Immature natural killer cell (primary cell): ENCODE measurements at regions not wholly inside any gene's neighbourhood (a gene's known extent, or its start where the extent isn't known, plus 50 kb on each side); places are given as distances from the start of the nearest gene placed in this dataset.
A peak's percentile ranks its signal among the peaks of the same experiment; 100 is the strongest.

ENCODE experiments used
- DNase-seq, 3 donors: peaks; one replicate each; pipeline ENCODE4 v3.0.0; 2022; ENCODE audit warnings: mixed read lengths in 1 of 3
- H3K27ac Mint-ChIP-seq, 6 donors: one replicate each; pipeline ENCODE4 v1.8.0; 2020; ENCODE audit warnings: mixed read lengths in 6 of 6, mild to moderate bottlenecking in 5 of 6, inconsistent platforms in 4 of 6, moderate library complexity in 3 of 6
- H3K27me3 Mint-ChIP-seq, 3 donors: one replicate each; pipeline ENCODE4 v1.8.0; 2020 to 2021; ENCODE audit warnings: low read depth in 3 of 3, mild to moderate bottlenecking in 3 of 3, mixed read lengths in 3 of 3, moderate library complexity in 3 of 3, inconsistent platforms in 1 of 3
- H3K36me3 Mint-ChIP-seq, 3 donors: one replicate each; pipeline ENCODE4 v1.8.0; 2020; ENCODE audit warnings: mixed read lengths in 3 of 3, inconsistent platforms in 2 of 3, mild to moderate bottlenecking in 2 of 3
- H3K4me1 Mint-ChIP-seq, 2 donors: one replicate each; pipeline ENCODE4 v1.8.0; 2020; ENCODE audit warnings: inconsistent platforms in 2 of 2, mild to moderate bottlenecking in 2 of 2, mixed read lengths in 2 of 2, moderate library complexity in 1 of 2
- H3K4me3 Mint-ChIP-seq, 5 donors: one replicate each; pipeline ENCODE4 v1.8.0; 2020; ENCODE audit warnings: mild to moderate bottlenecking in 5 of 5, mixed read lengths in 5 of 5, inconsistent platforms in 3 of 5, moderate library complexity in 3 of 5
- H3K9me3 Mint-ChIP-seq, 6 donors: one replicate each; pipeline ENCODE4 v1.8.0; 2020; ENCODE audit warnings: mild to moderate bottlenecking in 6 of 6, mixed read lengths in 6 of 6, inconsistent platforms in 4 of 6, moderate library complexity in 3 of 6

DNA sequence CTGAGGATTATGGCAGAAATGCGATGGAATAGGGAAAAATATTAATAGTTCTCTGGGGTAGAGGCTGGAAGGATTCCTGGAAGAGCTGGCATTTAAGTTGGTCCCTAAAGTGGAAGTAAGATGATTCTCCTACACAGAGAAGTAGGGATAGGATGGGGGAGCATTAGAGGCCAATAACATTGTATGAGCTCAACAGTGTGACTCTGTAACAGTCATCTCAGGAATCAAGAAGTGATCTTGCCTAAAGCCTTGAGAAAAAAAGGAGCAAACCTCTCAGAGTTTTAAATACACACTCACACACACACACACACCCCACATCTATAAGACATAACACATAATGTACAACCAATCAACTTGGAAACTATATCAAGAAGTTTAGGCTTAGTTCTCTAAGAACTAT is 117.7 kb upstream of the CDK1 start:
- H3K36me3 Mint-ChIP-seq, result no peaks in the 10 kb centered on the region
- H3K27me3 Mint-ChIP-seq, result no peaks in the 10 kb centered on the region
- no peak overlapping the region for H3K27ac Mint-ChIP-seq
- H3K4me1 Mint-ChIP-seq, result no peaks in the 10 kb centered on the region
- H3K4me3 Mint-ChIP-seq, result no peak overlapping the region
- no peak for DNase-seq
- peaks cover 0 to 2% (median 0%) of the 10 kb centered on the region in 6 donors for H3K9me3 Mint-ChIP-seq

DNA sequence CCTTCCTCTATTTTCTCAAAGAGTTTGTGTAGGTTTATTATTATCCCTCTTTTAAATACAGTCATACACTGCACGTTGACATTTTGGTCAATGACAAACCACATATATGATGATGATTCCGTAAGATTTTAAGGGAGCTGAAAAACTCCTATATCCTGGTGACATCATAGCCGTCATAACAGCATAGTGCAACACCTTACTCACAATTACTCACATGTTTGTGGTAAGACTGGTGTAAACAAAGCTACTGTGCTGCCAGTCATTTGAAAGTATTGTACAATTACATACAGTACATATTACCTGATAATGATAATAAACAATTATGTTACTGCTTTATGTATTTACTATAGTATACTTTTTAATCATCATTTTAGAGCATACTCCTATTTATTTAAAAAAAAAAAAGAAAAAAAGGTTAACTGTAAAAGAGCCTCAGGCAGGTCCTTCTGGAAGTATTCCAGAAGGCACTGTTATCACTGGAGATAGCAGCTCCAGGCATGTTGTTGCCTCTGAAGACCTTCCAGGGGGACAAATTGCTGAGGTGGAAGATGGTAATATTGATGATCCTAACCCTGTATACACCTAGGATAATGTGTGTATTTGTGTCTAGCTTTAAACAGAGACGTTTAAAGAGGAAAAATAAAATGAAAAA is 123.3 kb upstream of the CDK1 start:
- Mint-ChIP-seq H3K36me3 (no peaks in the 10 kb centered on the region), H3K9me3 (peaks cover 0 to 2% (median 0%) of the 10 kb centered on the region in 6 donors), H3K4me3 (no peak overlapping the region), H3K4me1 (no peaks in the 10 kb centered on the region), H3K27ac (no peak overlapping the region), H3K27me3 (no peaks in the 10 kb centered on the region)
- DNase-seq, result no peak

DNA sequence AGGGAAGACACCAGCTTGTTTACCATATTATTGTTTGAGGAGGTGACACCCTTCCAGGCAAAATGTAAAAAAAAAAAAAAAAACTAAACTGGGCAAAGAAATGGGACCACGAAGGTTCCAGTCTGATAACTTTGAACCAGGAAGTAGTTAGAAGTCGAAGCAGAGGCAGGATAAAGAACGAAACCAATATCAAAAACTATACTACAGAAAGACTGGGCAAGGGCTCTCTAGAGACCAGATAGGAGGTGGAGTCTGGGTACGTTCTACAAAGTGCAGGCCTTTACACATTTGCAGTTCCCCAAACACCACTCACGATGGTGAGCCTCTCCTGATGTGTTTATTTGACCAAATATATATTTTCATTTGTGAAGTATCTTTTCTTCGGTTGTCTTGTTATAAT is 125.7 kb upstream of the CDK1 start:
- H3K4me3 Mint-ChIP-seq, result no peak overlapping the region
- no peaks in the 10 kb centered on the region for H3K36me3 Mint-ChIP-seq
- peaks cover 0 to 3% (median 0%) of the 10 kb centered on the region in 3 donors for H3K27me3 Mint-ChIP-seq
- no peak overlapping the region for H3K27ac Mint-ChIP-seq
- DNase-seq, result no peak
- no peaks in the 10 kb centered on the region for H3K4me1 Mint-ChIP-seq
- peaks cover 0 to 2% (median 0%) of the 10 kb centered on the region in 6 donors for H3K9me3 Mint-ChIP-seq

DNA sequence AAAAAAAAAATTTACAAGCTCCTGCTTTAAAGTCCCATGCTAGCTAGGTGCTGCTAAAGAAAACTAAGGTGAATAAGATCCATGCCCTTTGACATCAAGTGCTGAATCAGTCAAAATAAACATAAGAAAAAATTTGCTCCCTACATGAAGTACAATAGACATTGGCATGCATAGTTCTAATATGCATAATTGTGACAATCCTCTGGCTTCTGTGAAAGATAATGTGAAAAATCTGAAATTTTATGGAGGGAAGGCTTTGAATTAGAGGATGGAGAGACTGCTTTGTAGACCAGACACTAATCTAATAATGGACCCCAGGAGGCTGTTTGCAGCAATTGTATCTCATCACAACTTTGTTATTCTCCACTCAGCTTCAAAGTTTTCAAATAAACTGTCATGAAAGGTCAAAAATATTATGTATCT is 127.9 kb upstream of the CDK1 start:
- Mint-ChIP-seq H3K27me3 (peaks cover 0 to 4% (median 0%) of the 10 kb centered on the region in 3 donors), H3K27ac (no peak overlapping the region), H3K4me1 (no peaks in the 10 kb centered on the region), H3K9me3 (no peaks in the 10 kb centered on the region), H3K36me3 (no peaks in the 10 kb centered on the region), H3K4me3 (no peak overlapping the region)
- DNase-seq, result no peak

DNA sequence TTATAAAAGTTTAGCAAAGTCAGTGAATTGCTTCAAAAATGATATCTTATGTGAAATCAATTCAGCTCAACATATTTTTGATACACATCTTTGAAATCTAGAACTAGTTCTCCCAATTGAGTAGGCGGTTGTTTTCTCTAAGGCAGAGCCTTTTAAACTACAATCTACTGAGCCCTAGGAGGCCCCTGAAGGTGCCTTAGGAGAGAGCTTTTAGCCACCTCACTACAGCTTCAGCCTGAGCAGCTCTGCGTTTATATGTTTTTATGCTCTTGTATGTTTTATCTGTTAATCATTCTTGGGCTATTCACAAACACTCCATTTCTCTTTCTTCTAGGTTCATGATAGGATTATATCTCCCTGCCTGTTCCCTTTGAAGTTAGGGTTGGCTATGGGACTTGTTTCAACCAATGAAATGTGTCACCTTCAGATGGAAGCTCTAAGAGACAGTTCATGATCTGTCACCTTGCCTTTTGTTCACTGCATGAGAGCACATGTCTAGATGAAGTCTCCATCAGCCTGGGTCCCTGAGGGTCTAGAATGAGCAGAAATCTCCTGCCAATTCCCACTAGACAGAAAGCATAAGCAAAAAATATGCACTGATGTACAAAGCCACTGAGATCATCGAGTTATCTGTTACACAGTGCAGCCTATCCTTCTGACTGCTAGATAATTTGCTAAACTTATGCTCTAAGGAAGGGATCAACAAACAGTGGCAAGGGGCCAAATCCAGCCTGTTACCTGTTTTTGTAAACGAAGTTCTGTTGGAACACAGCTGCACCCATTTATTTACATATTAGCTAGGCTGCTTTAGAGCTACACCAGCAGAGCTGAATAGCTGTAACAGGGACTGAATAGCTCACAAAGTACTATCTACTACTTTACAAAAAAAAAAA is 128.5 kb upstream of the CDK1 start:
- DNase-seq, result no peak
- no peaks in the 10 kb centered on the region for H3K36me3 Mint-ChIP-seq
- H3K4me1 Mint-ChIP-seq, result no peaks in the 10 kb centered on the region
- H3K27ac Mint-ChIP-seq, result no peak overlapping the region
- H3K9me3 Mint-ChIP-seq, result no peaks in the 10 kb centered on the region
- no peak overlapping the region for H3K4me3 Mint-ChIP-seq
- peaks cover 0 to 4% (median 0%) of the 10 kb centered on the region in 3 donors for H3K27me3 Mint-ChIP-seq

DNA sequence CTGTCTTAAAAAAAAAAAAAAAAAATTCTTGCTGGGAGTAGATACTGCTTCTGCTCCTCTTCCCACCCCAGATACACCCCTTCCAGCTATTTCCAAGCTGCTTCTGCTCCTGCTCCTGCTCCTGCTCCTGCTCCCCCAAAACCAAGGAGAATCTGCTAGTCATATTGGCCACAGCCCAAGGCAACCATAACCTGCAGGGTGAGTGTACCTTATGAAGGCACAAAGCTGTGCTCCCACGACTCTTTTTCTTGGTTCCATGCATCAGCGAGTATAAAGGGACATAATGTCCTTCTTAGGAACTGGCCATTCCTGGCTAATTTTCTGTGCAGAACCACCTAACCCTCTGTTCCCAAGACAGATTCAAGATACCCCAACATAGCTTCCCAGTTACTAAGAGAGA is 129.5 kb upstream of the CDK1 start:
- Mint-ChIP-seq H3K36me3 (no peaks in the 10 kb centered on the region), H3K4me3 (no peak overlapping the region), H3K4me1 (no peaks in the 10 kb centered on the region), H3K9me3 (no peaks in the 10 kb centered on the region), H3K27ac (peak overlapping the region in 1 of 6 donors; percentile 29), H3K27me3 (peaks cover 0 to 4% (median 0%) of the 10 kb centered on the region in 3 donors)
- no peak for DNase-seq

DNA sequence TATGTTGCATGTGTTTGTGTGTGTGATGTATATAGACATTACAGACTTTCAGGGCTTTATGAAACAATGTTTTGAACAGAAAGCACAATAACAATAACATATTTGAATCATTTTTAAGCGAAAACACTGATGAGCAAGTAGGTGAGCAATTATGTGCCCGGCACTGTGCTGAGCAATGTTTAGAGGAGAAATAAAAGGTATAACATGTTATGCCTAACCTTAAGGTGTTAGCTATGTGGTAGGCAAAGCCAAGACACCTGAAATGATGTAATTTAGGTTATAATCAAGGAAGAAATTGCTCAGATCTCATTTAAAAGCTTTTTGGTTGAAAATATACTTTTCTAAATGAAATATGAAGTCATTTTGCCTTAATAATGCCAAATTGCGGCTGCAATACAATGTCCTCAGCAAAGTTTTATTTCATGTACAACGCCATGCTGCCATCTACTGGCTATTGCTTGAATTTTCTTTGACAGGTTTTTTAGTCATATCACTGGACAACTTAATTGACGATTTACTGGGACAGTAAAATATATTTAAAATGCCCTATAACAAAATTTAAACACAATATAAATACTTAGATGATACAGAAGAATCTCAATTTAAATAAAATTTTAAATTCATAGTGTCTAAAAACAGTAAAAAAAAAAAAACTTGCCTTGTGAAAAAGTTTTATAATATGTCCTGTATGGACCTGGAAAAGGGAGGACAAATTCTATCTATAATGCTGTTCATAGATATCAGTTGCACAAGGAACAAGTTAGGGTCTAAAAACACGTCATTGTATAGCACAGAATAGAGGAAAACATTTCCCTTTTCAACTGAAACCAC is 131.1 kb upstream of the CDK1 start:
- no peak overlapping the region for H3K4me3 Mint-ChIP-seq
- peaks cover 0 to 4% (median 0%) of the 10 kb centered on the region in 3 donors for H3K27me3 Mint-ChIP-seq
- peak; percentile 22 to 40 (median 32) for DNase-seq
- H3K27ac Mint-ChIP-seq, result no peak overlapping the region
- no peaks in the 10 kb centered on the region for H3K4me1 Mint-ChIP-seq
- no peaks in the 10 kb centered on the region for H3K36me3 Mint-ChIP-seq
- no peaks in the 10 kb centered on the region for H3K9me3 Mint-ChIP-seq

DNA sequence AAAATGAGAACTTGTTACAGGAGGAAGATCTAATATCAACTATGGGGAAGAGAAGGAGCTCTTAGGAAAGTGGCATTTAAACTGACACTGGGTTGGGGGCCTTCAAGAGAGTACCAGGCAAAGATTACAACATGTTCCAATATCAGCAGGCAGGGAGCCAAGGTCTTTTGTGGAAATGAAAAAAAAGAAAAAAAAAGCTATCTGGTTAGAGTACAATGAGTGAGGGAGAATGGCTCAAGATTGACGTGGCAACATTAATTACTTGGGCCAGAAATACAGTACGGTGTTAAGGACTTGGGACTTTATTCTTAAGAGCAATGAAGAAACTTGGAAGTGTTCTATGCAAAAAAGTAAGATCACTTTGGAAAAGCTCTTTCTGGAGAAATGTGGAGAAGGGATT is 132.3 kb upstream of the CDK1 start:
- H3K27me3 Mint-ChIP-seq, result peaks cover 0 to 4% (median 0%) of the 10 kb centered on the region in 3 donors
- DNase-seq, result no peak
- H3K27ac Mint-ChIP-seq, result no peak overlapping the region
- H3K9me3 Mint-ChIP-seq, result no peaks in the 10 kb centered on the region
- no peaks in the 10 kb centered on the region for H3K36me3 Mint-ChIP-seq
- no peak overlapping the region for H3K4me3 Mint-ChIP-seq
- H3K4me1 Mint-ChIP-seq, result no peaks in the 10 kb centered on the region

DNA sequence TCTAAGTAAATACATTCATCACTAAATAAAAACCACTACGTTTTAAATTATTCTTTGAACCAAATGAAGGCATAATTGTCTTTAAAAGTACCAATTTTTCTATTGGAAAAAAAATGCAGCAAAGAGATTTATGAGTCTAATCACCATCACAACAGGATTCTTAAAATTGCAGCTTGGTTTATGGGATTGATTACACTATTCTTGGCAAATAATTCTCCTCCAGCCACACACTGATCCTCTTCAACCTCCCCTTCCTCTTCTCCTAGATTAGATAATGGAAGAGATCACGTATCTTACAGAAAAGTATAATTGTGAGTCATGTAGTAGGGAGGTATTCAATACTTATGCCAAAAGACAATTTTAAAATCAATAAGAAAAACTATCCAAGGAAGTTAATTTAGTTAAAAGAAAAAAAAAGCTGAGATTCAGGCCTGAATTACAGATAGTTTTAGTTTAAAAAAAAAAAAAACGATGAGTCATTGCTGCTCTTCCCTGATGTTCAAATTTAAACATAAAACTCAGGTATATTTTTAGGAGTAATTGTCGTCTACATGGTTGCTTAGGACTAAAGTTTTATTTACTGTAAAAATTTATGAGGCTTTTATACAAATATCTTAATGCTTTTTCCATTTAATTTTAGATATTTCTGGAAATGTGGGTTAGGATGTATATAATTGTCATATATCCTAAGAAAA is 133.7 kb upstream of the CDK1 start:
- no peaks in the 10 kb centered on the region for H3K4me1 Mint-ChIP-seq
- no peaks in the 10 kb centered on the region for H3K9me3 Mint-ChIP-seq
- DNase-seq, result no peak
- H3K27me3 Mint-ChIP-seq, result peaks cover 0 to 4% (median under 1%) of the 10 kb centered on the region in 3 donors
- no peaks in the 10 kb centered on the region for H3K36me3 Mint-ChIP-seq
- H3K27ac Mint-ChIP-seq, result no peak overlapping the region
- H3K4me3 Mint-ChIP-seq, result no peak overlapping the region

DNA sequence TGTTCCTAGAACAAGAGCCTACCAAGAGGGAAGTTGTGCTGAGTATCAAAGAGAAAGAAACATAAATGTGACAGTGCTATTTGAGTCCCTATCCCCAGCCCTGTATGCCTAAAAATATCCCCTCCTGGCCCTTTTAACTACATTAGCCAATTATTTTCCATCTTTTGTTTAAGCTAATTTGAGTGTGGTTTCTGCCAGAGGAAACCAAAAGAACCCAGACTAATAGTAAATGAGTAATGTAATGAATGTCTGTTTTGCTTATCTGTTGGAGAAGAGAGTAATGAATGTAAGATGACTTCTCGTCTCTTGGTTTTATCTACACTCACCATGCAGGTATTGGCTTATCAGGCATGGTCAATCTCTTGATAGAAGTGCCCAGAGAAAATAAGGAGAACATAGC is 134.4 kb upstream of the CDK1 start:
- Mint-ChIP-seq H3K36me3 (no peaks in the 10 kb centered on the region), H3K27me3 (peaks cover 0 to 4% (median 2%) of the 10 kb centered on the region in 3 donors), H3K9me3 (no peaks in the 10 kb centered on the region), H3K4me3 (no peak overlapping the region), H3K4me1 (no peaks in the 10 kb centered on the region), H3K27ac (no peak overlapping the region)
- no peak for DNase-seq

DNA sequence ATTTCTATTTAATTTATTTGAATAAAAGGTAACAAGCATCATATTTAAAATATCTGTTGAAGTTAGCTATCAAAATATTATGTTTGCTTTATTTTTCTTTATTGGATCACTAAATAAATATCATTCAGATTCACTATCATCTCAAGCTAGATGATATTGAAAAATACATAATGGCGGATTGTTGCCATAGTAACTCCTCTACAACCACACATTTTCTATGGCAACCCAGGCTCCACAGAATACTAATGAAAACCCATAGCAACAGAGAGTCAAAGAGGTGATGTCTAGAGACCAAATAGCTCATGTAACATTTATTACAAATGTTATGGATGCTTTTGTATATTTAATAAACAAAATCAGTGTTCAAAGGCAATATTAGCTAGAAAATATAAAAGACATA is 148.9 kb upstream of the CDK1 start:
- H3K4me1 Mint-ChIP-seq, result no peaks in the 10 kb centered on the region
- H3K36me3 Mint-ChIP-seq, result no peaks in the 10 kb centered on the region
- H3K9me3 Mint-ChIP-seq, result peaks cover 0 to 3% (median 0%) of the 10 kb centered on the region in 6 donors
- H3K27ac Mint-ChIP-seq, result no peak overlapping the region
- no peak overlapping the region for H3K4me3 Mint-ChIP-seq
- peaks cover 0 to 2% (median 0%) of the 10 kb centered on the region in 3 donors for H3K27me3 Mint-ChIP-seq
- DNase-seq, result no peak

DNA sequence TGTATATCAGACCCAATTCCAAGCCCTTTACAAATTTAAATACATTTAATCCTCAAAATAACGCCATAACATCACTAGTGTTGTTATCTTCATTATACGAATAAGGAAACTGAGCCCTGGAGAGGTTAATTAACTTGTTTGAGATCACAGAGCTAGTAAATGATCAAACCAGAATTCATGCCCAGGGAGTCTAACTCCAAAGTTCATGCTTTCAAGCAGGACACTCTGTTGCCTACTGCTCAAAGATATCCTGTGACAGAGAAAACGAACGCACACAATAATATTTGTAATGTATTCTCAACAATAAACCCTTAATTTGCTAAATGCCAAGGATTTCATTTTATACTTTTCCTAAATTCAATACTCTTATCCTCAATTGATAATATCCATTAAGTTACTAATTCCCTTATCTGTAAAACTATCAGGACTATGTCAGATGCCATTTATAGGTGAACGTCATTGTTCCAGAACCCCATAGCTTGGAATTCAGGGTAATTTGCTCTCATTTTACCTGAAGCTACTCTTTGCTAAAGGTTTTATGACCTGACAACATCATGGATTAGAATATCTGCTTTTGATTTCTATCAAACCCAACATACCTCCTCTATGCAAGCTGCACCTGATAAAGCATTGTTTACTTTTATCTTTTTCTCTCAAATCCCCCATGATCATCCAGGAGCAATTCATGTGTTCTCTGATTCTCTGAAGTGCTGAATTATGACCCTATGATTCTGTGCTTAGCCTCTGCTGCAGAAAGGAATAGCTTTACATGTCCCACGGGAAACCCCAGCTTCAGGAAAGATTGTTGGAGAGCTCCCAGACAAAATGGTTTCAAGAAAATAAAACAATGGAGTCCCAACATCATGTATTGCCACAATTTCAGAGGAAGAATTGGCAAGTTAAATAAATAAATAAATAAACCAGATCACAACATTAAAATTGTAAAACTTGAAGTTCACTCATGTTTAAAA is 150.2 kb upstream of the CDK1 start:
- peaks cover 0 to 3% (median 0%) of the 10 kb centered on the region in 6 donors for H3K9me3 Mint-ChIP-seq
- H3K4me1 Mint-ChIP-seq, result no peaks in the 10 kb centered on the region
- no peak overlapping the region for H3K27ac Mint-ChIP-seq
- H3K36me3 Mint-ChIP-seq, result no peaks in the 10 kb centered on the region
- no peak overlapping the region for H3K4me3 Mint-ChIP-seq
- H3K27me3 Mint-ChIP-seq, result peaks cover 0 to 2% (median 0%) of the 10 kb centered on the region in 3 donors
- no peak for DNase-seq
